HTR-8/SVneo (cell line): ENCODE measurements at regions not wholly inside any gene's neighbourhood (a gene's known extent, or its start where the extent isn't known, plus 50 kb on each side); places are given as distances from the start of the nearest gene placed in this dataset.
"Not testable (repeated sequence)": the region's sequence is repeated elsewhere in the genome, so short reads cannot be mapped to it uniquely, and the experiment has no call there.

ENCODE experiments used
- DNase-seq: peaks from one replicate; pipeline ENCODE4 v3.0.0; 2011; ENCODE audit warnings: low spot score, mixed read lengths; ENCODE audit not compliant: insufficient read length
- FAIRE-seq: peaks from 2 replicates; lab custom pipeline; 2011; peaks lifted over from hg19 to GRCh38; lab: Jason Lieb, UNC

DNA sequence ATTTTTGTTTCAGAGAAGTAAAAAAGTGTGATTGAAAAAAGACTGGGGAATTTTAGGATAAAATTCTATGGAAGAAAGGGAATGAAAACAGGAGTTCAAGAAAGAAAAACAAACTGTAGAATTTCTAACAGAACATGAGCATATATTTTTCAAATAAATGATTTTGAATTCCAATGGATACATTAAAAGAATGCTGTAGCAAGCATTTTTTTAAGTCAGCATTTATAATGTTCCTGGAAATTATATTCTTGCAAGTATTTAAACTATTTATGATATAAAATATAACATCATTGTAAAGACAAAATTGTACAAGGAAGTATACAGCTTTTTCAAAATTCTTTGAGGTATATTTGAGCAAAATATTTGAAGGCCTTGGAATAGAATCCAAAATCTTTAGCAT lies 450.7 kb downstream of the AEBP2 start:
- DNase-seq (no peak), FAIRE-seq (no peak)

DNA sequence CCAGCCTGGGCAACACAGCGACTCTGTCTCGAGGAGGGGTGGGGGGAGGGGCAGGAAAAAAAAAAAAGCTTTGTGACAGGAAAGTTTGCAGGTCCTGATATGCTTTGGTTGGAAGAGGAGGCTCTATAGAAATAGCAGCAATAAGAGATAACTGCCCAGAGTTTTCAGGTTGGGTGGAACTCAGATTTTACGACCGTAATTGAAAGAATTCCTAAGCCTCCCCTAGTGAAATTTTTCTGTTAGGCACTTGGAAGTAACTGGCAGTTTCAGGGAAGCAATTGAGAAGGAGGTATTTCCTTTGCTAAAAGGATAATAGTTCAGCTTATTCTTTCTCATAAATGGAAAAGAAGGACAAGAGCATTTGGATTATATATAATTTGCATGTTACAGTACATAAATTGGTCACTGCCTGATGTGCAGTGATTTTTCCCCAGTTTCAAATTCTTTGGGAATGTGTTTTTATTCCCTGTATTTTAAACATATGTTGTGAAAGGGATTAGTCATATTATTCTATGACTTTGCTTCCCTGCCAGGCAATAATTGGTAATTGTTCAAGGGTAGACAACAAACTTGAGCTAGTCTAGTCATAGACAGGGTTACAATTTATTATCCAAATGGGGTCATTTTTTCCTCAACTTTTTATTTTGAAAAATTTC lies 452.8 kb downstream of the AEBP2 start:
- FAIRE-seq (no peak), DNase-seq (no peak)

DNA sequence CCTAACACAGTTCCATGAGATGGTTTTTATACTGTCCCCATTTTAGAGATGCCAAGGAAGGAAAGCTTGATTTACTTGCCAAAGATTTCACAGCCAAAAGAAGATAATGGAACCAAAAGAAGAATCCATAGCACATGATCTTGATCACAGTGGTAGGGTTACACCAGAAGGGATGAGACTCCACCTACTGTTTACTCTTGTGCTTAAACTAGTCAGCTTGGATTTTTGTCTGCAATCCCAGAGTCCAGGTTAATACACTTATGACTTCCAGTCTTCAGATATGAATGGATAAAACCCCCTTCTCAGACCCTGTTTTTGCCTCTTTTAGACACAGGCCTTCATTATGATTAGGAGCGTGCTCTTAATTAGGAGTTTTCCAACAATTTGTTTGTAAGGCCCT lies 454.2 kb downstream of the AEBP2 start:
- DNase-seq = peak; percentile 17

DNA sequence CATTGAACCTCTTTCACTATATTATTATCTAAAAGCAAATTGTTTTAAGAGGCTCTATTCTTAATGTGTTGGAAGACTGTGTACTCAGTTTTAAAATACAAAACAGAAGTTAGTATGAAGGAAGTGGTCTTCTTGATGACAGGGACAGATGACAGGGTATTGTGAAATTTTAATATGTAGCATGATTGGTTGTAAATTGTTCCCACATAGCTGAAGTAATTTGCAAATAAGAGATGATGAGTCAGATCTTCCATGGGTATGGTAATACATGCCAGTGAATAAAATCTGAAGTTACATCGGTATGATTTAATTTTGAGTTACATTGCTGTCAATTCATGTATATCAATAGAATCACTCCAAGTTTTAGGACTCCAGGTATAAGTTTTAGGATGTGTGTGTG lies 454.8 kb downstream of the AEBP2 start:
- FAIRE-seq = no peak
- no peak for DNase-seq

More for the DNA sequence above, 454.2 kb downstream of the AEBP2 start:
- FAIRE-seq = no peak

DNA sequence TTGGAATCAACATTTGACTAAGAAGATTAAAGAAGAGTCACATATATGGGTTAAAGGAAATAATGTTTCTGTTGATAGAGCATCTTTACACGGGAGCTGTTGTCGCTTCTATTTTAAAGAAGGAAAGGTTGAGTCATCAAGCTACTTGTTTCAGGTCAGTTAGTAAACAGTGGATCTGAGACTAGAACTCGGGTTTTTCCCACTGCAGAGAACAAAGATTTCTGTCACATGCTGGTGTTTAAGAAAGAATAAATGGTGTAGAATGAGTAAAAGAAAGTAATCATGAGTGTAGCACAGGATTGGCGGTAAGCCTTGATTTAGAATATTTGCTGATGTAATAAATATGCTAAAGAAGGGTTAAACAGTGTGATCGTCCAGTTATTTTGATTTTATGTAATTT lies 455.5 kb downstream of the AEBP2 start:
- FAIRE-seq = no peak

DNA sequence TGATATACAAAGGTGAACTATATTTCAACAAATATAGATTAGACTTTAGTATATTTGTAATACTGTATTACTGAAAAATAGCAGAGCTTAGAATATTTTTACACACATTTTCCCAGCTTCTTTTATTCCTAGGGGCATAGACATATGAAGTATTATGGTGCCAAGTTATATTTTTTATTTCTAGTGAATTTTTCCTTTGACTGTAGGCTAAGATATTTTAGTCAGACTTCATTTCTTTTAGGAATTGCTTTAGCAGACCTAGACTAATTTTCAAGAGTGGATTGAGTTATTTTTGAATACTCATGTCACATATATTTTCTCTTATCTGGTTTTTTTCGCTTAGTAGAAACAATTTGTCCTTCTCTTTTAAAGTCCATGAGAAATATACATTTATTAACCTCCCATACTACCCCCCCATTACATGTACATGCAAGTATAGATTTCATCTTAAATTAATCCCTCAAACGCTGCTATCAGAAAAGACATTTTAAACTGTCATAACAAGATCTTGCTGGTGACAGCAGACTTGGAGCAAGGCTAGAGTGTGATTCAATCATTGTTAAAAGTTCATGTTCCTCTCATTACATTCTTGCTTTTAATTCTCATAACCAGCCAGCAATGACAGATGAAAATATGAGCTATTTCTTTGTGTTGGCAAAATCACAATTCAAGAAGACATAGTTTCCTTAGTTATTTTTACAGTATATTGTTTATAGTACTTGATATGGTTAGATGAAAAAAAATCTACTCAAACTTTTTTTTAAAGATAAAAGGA lies 456.1 kb downstream of the AEBP2 start:
- DNase-seq (no peak), FAIRE-seq (no peak)

More for the DNA sequence above, 455.5 kb downstream of the AEBP2 start:
- no peak for DNase-seq

DNA sequence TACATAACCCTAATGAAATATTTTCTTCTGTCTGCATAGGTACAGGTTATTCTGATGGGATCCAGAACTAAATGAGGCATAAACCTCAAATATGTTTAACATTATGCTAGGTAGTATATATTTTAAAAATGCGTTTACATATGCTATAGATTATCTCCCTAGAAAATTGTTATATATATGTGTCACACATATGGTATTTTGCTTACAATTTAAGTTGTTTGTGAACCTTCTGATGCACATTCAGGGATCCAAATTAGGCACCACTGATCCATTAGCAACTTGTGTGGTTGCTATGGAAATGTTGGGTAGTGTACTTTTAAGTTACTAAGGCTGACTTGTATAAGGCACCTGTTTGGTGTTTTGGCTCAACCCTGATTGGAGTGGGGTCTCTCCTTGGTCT lies 456.7 kb downstream of the AEBP2 start:
- FAIRE-seq = no peak
- DNase-seq = no peak

DNA sequence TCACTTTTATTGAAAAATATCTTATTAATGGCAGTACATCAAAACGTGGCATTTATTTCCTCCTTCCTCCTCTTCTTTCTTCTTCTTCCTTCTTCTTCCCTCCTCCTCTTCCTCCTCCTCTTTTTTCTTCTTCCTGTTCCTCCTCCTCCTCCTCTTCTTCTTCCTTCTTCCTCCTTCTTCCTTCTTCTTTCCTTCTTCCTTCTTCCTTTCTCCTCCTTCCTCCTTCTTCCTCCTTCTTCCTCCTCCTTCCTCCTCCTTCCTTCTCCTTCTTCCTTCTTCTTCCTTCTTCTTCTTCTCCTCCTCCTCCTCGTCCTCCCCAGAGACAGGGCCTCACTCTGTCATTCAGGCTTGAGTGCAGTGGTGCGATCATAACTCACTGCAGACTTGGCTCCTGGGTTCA lies 457.2 kb downstream of the AEBP2 start:
- FAIRE-seq = no peak
- no peak for DNase-seq

DNA sequence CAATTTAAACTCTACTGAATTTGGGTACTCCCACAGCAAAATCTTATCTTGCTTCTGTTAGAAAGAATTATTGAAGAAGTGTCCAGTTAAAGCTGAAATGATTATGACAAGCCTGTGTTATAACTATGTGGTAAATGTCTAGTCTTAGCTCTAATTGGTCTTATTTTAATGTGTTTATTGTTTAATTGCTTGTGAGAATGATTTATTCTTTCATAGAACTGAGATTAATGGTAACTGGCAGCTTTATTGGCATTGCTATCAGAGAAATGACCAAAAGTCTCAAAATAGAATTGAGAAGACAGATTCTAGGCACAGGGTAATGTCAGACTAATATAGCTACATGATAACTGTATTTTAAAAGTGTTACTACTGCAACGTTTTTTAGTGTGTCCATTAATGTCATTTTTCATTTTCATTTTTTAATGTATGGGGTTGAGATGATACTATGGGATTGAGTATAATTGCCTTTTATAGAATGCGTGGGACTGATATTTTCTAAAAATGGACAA lies 458.7 kb downstream of the AEBP2 start:
- FAIRE-seq = no peak
- DNase-seq = no peak

DNA sequence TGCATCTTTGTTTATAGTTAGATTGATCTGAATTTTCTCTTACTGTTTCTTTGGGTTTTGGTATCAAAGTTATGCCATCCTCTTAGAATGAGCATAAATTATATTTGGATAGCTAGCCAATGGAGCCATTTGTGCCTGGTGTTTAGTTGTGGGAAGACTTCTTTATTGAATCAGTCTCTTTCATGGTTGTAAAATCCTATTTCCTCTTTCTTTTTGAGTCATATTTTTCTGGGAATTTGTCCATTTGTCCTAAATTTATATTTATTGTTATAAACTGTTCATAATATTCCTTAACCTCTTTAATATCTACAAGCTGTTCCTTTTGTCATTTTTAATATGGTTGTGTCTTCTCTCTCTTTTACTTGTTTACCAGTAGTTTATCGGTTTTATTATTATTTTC lies 462.5 kb downstream of the AEBP2 start:
- DNase-seq (no peak), FAIRE-seq (no peak)

DNA sequence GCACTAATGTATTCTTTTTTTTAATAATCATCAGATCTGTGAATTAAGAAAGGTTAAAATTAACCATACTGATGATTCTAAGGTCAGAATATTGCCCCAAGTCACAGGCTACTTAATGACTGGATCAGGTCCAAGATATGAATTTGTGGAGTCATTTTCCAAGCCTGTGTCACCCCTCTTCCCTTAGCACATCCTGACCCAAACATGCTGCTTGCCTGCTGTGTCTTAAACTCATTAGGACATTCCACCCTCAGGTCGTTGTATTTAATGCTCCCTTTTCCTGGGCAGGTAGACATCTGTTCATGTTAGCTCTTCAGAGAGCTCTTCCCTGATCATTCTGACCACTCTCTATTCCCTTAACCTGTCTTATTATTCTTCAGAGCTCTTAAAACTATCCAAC lies 463.5 kb upstream of the PDE3A start:
- DNase-seq = no peak
- FAIRE-seq = no peak

DNA sequence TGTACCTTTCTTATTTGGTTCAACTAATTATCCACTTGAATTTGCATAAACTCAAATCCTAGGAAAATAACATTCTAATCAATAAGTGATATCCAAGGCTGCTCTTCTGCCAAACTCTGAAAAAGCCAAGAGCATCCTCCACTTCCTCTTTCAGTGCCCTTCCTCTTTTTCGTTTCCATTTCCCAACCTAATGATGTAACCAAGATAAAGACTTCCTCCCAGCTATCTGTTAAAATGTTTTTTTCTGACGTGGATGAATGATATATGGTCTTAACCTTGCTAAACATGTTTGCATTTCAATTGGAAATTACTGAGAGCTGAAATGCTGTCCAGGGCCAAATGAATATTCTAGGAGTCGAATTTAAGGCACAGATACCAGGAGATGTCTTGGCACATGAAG lies 459.5 kb upstream of the PDE3A start:
- DNase-seq = no peak
- FAIRE-seq = no peak

DNA sequence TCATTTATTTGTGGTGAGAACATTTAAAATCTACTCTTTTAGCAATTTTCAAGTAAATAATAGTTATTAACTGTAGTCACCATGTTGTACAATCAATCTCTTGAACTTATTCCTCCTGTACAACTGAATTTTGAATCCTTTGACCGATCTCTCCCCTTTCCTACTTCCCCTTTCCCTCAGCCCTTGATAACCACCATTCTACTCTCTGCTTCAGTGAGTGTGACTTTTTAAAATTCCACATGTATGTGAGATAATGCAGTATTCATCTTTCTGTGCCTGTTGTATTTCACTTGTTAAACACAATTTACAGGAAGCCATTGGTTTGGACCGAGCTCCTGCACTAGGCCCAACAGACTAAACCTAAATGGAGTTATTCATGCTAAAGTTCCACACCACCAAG lies 458.9 kb upstream of the PDE3A start:
- FAIRE-seq = no peak
- DNase-seq = no peak

DNA sequence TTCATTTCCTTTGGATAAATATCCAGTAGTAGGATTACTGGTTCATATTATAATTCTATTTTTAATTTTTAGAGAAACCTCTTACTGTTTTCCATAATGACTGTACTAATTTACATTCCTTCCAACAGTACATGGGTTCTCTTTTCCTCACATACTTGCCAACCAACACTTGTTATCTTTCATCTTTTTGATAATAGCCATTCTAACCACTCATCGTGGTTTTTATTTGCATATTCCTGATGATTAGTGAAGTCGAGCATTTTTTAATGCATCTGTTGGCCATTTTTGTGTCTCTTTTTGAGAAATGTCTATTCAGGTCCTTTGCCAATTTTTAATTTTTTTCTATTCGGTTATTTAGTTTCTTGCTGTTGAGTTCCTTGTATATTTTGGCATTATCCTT lies 457.7 kb upstream of the PDE3A start:
- FAIRE-seq = no peak
- DNase-seq = no peak

DNA sequence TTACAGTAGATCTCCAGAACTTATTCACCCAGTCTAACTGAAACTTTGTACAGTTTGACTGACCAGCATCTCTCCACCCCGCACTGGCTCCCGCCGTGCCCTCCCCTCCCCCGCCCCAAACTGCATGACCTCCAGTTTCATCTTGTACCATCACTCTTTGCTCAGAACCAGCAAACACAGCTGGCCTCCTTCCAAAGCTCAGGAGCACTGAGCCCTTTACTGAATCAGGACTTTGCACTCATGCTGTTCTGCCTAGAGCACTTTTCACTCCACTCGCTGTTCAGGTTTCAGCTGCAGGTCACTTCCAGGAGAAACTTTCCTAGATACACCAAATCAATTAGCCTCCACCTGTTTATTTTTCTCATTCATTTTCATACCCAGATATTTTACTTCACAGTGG lies 455.3 kb upstream of the PDE3A start:
- DNase-seq (no peak), FAIRE-seq (no peak)

DNA sequence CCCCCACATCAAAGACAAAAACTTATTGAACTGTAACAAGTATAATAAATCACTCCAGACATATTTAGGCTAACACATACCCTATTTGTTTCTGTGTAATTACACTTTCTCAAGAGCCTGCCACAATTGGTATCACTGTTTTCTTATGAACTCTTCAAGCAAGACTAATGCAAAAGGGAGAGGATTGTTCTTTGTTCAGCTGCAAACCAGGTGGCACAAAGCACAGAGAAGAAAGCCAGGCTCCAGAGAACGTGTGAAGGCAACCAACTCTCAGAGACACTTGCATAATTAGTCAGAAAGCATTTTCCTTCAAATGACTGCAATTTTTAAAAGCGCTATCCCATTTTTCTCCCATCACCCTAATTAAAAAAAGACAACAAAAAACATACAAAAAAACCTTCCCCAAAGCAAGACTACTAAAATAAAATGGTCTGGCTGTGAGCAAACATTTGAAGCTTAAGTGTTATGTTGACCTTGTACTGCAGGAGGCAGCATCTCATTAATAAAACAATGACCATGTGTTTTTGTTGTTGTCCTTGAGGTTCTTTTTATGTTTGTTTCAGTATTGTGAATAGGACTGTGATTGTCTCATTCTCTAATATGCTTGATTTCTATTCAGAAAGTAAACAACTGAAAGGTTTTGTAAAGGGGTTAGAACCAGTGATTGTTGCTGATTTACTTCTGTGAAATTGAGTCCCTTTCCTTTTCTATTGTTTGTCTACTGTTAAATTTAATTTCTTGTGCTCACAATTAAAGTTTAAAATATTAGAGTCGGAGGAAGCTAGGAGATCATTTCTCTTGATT lies 452.7 kb upstream of the PDE3A start:
- no peak for FAIRE-seq

DNA sequence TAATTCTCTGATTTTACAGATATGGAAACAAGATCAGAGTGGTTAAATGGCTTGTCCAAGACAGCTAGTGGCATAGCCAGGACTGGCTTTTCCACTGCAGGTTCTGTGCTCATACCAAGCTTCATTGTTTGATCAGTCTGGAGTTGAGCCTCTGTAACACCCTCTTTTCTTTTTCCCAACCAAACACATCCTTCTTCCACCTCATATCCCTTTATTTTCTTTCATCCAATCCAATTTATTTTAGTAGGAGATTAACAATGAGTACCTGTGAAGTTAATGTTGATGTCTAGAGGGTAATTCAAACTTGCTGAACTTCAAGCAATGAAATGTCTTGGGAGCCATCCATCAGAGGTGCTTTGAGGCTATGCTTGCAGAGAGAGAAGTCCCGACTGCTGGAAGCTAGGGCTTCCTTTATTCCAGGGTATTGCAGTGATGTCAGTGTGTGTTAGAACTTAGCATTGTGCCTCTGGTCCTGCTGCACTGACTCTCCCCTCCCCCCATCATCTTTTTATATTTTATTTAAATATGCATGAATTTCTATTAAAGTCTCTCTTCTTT lies 452.1 kb upstream of the PDE3A start:
- no peak for FAIRE-seq
- DNase-seq = no peak

More for the DNA sequence above, 452.7 kb upstream of the PDE3A start:
- DNase-seq = peak; percentile 13

DNA sequence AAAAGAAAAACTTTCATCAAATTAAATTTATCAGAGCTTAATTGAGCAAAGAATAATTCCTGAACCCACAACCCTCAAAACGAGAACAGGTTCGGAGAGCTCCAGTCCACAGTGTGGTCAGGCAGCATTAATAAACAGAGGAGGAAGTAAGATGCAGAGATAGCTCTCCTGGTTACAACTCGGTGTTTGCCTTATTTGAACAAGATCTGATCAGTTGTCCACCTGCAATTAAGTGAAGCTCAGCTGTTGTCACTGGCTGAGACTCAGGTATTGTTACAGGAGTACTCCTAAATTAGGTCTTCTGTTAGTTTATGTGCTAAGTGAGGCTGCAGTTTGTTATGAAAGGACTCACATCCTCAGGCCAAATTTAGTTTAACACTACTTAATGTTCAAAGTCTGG lies 451.4 kb upstream of the PDE3A start:
- FAIRE-seq = no peak
- DNase-seq = no peak

DNA sequence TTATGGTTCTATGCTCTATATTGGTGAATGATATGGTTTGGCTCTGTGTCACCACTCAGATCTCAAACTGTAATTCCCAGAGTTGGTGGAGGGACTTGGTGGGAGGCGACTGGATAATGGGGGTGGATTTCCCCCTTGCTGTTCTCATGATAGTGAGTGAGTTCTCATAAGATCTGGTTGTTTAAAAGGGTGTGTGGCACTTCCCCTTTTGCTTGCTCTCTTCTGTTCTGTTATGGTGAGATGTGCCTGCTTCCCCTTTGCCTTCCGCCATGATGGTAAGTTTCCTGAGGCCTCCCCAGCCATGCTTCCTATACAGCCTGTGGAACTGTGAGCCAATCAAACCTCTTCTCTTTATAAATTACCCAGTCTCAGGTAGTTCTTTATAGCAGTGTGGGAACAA lies 446.6 kb upstream of the PDE3A start:
- FAIRE-seq = not testable (repeated sequence)

DNA sequence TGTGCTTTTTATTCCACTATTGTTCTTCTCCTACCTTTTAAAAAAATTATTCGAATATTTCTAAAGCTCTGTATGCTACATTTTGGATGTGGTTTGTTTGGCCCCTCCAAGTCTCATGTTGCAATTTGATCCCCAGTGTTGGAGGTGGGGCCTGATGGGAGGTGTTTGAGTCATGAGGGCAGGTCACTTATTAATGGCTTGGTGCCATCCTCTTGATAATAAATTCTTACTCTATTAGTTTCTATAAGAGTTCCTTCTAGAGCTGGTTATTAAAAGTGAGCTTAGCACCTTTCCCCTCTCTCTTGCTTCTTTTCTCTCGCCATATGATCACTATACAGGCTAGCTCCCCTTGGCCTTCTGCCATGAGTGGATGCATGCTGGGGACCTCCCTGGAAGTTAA lies 445.6 kb upstream of the PDE3A start:
- FAIRE-seq = no peak

More for the DNA sequence above, 446.6 kb upstream of the PDE3A start:
- not testable (repeated sequence) for DNase-seq

DNA sequence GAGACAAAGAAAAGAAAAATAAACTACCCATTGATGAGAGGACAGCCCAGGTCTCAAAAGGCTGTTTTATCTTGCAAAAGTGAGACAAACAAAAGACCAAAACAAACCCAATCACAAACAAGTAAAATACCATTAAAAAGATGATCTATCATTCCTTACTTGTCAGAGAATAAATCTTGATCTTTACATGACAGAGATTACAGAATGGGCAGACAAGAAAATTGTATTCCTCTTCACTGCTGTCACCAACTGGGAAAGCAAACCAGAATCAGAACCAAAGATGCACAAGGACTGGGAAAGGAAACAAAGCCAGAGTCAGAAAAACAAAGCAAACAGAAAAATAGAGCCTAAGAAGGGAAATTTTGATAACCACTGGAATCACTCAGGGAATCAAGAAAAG lies 444.0 kb upstream of the PDE3A start:
- FAIRE-seq (no peak), DNase-seq (no peak)

More for the DNA sequence above, 445.6 kb upstream of the PDE3A start:
- no peak for DNase-seq
